Ovary (tissue), 3 donors: ENCODE measurements at regions not wholly inside any gene's neighbourhood (a gene's known extent, or its start where the extent isn't known, plus 50 kb on each side); places are given as distances from the start of the nearest gene placed in this dataset.

ENCODE experiments used
- EP300 ChIP-seq: sonication (generic); formaldehyde crosslinking; IDR thresholded peaks from one replicate; pipeline ENCODE4 v1.6.1; 2017; ENCODE audit warnings: antibody characterized with exemption
- POLR2A ChIP-seq: fragments of 450-650 bp; IDR thresholded peaks from one replicate; pipeline ENCODE4 v1.6.1; 2017; ENCODE audit warnings: antibody characterized with exemption, mild to moderate bottlenecking, moderate library complexity
- TF ChIP-seq, protein P1 (sequence below), 3 donors: fragments of 450-650 bp in 2 of 3; fragments of 200-600 bp in 1 of 3; IDR thresholded peaks; one replicate each; pipeline versions ENCODE4 v1.5.1 to v1.8.0; 2016 to 2022; ENCODE audit warnings: antibody characterized with exemption in 3 of 3, mild to moderate bottlenecking in 1 of 3
- donor health status: DM: no; HTN: no; CAD: no.

DNA sequence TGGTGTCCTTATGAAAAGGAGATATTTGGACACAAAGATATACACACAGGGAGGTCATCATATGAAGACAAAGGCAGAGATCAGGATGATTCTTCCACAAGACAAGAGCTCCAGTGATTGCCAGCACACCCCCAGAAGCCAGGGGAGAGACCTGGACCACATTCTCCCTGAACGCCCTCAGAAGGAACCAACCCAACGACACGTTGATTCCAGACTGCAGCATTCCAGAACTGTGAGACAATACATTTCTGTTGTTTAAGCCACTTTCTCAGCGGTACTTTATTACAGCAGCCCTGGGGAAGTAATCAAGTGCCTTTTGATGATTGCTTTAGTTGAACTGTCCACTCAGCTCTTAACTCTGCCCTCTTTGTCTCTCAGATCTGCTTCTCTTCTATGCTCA, 285.5 kb upstream of the SMARCA2 start:
- TF ChIP-seq EP300: no peak
- TF ChIP-seq, protein P1, sequence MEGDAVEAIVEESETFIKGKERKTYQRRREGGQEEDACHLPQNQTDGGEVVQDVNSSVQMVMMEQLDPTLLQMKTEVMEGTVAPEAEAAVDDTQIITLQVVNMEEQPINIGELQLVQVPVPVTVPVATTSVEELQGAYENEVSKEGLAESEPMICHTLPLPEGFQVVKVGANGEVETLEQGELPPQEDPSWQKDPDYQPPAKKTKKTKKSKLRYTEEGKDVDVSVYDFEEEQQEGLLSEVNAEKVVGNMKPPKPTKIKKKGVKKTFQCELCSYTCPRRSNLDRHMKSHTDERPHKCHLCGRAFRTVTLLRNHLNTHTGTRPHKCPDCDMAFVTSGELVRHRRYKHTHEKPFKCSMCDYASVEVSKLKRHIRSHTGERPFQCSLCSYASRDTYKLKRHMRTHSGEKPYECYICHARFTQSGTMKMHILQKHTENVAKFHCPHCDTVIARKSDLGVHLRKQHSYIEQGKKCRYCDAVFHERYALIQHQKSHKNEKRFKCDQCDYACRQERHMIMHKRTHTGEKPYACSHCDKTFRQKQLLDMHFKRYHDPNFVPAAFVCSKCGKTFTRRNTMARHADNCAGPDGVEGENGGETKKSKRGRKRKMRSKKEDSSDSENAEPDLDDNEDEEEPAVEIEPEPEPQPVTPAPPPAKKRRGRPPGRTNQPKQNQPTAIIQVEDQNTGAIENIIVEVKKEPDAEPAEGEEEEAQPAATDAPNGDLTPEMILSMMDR (IDR thresholded peaks at IDR 0.05): no peak
- TF ChIP-seq POLR2A: no peak
